ENCODE measurements at regions not wholly inside any gene's neighbourhood (a gene's known extent, or its start where the extent isn't known, plus 50 kb on each side); places are given as distances from the start of the nearest gene placed in this dataset.

- TF ChIP-seq ASH1L (IDR thresholded peaks at IDR 0.05; ENCODE audit: borderline replicate concordance, low read depth, partially characterized antibody), result no peak
- no peak for TF ChIP-seq ZKSCAN1 (IDR thresholded peaks at IDR 0.05; ENCODE audit: low read depth, low read length)
- TF ChIP-seq RAD21 (CRISPR knock-in tag; conservative IDR thresholded peaks at IDR 0.05 in 1 of 2, IDR thresholded peaks at IDR 0.05 in 1 of 2), result 0 out of 4 replicates have a peak, but pooled peaks of 1 of the 2 experiments have one; percentile 12
- TF ChIP-seq ZFP91 (CRISPR knock-in tag; IDR thresholded peaks at IDR 0.05), result no peak
- TF ChIP-seq BCOR (IDR thresholded peaks at IDR 0.05), result no peak
- TF ChIP-seq, protein P1, sequence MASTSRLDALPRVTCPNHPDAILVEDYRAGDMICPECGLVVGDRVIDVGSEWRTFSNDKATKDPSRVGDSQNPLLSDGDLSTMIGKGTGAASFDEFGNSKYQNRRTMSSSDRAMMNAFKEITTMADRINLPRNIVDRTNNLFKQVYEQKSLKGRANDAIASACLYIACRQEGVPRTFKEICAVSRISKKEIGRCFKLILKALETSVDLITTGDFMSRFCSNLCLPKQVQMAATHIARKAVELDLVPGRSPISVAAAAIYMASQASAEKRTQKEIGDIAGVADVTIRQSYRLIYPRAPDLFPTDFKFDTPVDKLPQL (IDR thresholded peaks at IDR 0.05; ENCODE audit: extremely low read depth, insufficient read length), result no peak
- TF ChIP-seq MYC (IDR thresholded peaks at IDR 0.05; ENCODE audit: low read depth, low read length), result no peak
- TF ChIP-seq MYC (CRISPR knock-in tag; IDR thresholded peaks at IDR 0.05; ENCODE audit: borderline replicate concordance, low read depth), result no peak
- TF ChIP-seq, protein P2, sequence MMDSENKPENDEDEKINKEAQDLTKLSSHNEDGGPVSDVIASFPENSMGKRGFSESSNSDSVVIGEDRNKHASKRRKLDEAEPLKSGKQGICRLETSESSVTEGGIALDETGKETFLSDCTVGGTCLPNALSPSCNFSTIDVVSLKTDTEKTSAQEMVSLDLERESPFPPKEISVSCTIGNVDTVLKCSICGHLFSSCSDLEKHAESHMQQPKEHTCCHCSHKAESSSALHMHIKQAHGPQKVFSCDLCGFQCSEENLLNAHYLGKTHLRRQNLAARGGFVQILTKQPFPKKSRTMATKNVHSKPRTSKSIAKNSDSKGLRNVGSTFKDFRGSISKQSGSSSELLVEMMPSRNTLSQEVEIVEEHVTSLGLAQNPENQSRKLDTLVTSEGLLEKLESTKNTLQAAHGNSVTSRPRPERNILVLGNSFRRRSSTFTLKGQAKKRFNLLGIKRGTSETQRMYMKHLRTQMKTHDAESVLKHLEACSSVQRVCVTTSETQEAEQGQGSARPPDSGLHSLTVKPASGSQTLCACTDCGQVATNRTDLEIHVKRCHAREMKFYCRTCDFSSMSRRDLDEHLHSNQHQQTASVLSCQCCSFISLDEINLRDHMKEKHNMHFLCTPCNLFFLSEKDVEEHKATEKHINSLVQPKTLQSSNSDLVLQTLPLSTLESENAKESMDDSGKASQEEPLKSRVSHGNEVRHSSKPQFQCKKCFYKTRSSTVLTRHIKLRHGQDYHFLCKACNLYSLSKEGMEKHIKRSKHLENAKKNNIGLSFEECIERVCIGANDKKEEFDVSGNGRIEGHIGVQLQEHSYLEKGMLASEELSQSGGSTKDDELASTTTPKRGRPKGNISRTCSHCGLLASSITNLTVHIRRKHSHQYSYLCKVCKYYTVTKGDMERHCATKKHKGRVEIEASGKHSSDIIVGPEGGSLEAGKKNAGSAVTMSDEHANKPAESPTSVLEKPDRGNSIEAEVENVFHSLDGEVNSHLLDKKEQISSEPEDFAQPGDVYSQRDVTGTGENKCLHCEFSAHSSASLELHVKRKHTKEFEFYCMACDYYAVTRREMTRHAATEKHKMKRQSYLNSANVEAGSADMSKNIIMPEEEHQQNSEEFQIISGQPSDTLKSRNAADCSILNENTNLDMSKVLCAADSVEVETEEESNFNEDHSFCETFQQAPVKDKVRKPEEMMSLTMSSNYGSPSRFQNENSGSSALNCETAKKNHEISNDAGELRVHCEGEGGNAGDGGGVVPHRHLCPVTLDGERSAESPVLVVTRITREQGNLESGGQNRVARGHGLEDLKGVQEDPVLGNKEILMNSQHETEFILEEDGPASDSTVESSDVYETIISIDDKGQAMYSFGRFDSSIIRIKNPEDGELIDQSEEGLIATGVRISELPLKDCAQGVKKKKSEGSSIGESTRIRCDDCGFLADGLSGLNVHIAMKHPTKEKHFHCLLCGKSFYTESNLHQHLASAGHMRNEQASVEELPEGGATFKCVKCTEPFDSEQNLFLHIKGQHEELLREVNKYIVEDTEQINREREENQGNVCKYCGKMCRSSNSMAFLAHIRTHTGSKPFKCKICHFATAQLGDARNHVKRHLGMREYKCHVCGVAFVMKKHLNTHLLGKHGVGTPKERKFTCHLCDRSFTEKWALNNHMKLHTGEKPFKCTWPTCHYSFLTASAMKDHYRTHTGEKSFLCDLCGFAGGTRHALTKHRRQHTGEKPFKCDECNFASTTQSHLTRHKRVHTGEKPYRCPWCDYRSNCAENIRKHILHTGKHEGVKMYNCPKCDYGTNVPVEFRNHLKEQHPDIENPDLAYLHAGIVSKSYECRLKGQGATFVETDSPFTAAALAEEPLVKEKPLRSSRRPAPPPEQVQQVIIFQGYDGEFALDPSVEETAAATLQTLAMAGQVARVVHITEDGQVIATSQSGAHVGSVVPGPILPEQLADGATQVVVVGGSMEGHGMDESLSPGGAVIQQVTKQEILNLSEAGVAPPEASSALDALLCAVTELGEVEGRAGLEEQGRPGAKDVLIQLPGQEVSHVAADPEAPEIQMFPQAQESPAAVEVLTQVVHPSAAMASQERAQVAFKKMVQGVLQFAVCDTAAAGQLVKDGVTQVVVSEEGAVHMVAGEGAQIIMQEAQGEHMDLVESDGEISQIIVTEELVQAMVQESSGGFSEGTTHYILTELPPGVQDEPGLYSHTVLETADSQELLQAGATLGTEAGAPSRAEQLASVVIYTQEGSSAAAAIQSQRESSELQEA (IDR thresholded peaks at IDR 0.05; ENCODE audit: low read depth), result no peak
- TF ChIP-seq TRIM24 (IDR thresholded peaks at IDR 0.05), result peak; percentile 24 to 26; a peak in 2 of 4 replicates
- no peak for TF ChIP-seq NFYB (IDR thresholded peaks at IDR 0.05; ENCODE audit: extremely low read depth, insufficient read length)
- TF ChIP-seq, protein P3, sequence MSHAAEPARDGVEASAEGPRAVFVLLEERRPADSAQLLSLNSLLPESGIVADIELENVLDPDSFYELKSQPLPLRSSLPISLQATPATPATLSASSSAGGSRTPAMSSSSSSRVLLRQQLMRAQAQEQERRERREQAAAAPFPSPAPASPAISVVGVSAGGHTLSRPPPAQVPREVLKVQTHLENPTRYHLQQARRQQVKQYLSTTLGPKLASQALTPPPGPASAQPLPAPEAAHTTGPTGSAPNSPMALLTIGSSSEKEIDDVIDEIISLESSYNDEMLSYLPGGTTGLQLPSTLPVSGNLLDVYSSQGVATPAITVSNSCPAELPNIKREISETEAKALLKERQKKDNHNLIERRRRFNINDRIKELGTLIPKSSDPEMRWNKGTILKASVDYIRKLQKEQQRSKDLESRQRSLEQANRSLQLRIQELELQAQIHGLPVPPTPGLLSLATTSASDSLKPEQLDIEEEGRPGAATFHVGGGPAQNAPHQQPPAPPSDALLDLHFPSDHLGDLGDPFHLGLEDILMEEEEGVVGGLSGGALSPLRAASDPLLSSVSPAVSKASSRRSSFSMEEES (CRISPR knock-in tag; IDR thresholded peaks at IDR 0.05), result no peak
- TF ChIP-seq, protein P4, sequence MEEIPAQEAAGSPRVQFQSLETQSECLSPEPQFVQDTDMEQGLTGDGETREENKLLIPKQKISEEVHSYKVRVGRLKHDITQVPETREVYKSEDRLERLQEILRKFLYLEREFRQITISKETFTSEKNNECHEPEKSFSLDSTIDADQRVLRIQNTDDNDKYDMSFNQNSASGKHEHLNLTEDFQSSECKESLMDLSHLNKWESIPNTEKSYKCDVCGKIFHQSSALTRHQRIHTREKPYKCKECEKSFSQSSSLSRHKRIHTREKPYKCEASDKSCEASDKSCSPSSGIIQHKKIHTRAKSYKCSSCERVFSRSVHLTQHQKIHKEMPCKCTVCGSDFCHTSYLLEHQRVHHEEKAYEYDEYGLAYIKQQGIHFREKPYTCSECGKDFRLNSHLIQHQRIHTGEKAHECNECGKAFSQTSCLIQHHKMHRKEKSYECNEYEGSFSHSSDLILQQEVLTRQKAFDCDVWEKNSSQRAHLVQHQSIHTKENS (CRISPR knock-in tag; IDR thresholded peaks at IDR 0.05), result no peak
Measured at GRCh38 chr7:125061776-125062397, 132.3 kb upstream of the POT1 start (continued).
